ENCODE measurements at regions not wholly inside any gene's neighbourhood (a gene's known extent, or its start where the extent isn't known, plus 50 kb on each side); places are given as distances from the start of the nearest gene placed in this dataset.

DNA sequence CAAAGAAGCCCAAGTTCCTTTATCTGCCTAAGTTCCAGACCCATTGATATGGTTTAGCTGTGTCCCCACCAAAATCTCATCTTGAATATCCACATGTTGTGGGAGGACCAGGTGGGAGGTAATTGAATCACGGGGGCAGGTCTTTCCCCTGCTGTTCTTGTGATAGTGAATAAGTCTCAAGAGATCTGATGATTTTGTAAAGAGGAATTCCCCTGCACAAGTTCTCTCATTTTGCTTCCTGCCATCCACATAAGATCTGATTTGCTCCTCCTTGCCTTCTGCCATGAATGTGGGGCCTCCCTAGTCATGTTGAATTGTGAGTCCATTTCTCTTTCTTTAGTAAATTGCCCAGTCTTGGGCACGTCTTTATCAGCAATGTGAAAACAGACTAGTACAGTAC is 860.2 kb downstream of the FSTL5 start:
- DNase-seq (ENCODE audit: low spot score): no peak
- Histone ChIP-seq H3K27ac (no peak overlapping the region), H3K4me1 (replicated peaks) (no peaks in the 10 kb centered on the region), H3K9me3 (no peaks in the 10 kb centered on the region), H3K36me3 (no peaks in the 10 kb centered on the region), H3K4me3 (no peak overlapping the region), H3K27me3 (replicated peaks; ENCODE audit: insufficient read depth) (no peaks in the 10 kb centered on the region)
- TF ChIP-seq POLR2AphosphoS5 (IDR thresholded peaks at IDR 0.05) (no peak), POLR2A (IDR thresholded peaks at IDR 0.05) (no peak)
- TF ChIP-seq, protein P1, sequence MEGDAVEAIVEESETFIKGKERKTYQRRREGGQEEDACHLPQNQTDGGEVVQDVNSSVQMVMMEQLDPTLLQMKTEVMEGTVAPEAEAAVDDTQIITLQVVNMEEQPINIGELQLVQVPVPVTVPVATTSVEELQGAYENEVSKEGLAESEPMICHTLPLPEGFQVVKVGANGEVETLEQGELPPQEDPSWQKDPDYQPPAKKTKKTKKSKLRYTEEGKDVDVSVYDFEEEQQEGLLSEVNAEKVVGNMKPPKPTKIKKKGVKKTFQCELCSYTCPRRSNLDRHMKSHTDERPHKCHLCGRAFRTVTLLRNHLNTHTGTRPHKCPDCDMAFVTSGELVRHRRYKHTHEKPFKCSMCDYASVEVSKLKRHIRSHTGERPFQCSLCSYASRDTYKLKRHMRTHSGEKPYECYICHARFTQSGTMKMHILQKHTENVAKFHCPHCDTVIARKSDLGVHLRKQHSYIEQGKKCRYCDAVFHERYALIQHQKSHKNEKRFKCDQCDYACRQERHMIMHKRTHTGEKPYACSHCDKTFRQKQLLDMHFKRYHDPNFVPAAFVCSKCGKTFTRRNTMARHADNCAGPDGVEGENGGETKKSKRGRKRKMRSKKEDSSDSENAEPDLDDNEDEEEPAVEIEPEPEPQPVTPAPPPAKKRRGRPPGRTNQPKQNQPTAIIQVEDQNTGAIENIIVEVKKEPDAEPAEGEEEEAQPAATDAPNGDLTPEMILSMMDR (IDR thresholded peaks at IDR 0.05): no peak
- intact Hi-C loops (cut with DNase I): no loop called here
- WGBS: 75% methylated on average over 2 of the region's 2 CpGs

DNA sequence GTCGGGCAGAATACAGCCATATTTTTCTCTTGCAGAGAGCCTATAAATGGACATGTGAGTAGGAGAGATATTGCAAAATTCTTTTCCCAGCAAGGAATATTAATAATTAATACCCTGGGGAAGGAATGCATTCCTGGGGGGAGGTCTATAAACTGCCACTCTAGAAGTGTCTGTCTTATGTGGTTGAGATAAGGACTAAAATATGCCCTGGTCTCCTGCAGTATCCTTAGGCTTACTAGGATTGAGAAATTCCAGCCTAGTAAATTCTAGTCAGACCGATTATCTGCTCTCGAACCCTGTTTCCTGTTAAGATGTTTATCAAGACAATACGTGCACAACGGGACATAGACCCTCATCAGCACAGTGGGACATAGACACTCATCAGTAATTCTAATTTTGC is 872.6 kb downstream of the FSTL5 start:
- no peaks in the 10 kb centered on the region for H3K4me1 ChIP-seq (replicated peaks)
- no peak overlapping the region for H3K4me3 ChIP-seq
- H3K27me3 ChIP-seq (replicated peaks; ENCODE audit: insufficient read depth): no peaks in the 10 kb centered on the region
- no peaks in the 10 kb centered on the region for H3K9me3 ChIP-seq
- H3K27ac ChIP-seq: no peak overlapping the region
- no peak for DNase-seq (ENCODE audit: low spot score)
- TF ChIP-seq, protein P1 (IDR thresholded peaks at IDR 0.05): no peak
- no peak for TF ChIP-seq POLR2AphosphoS5 (IDR thresholded peaks at IDR 0.05)
- TF ChIP-seq POLR2A (IDR thresholded peaks at IDR 0.05): no peak
- WGBS: 51% methylated on average over 5 of the region's 5 CpGs
- H3K36me3 ChIP-seq: no peaks in the 10 kb centered on the region
- intact Hi-C loops (cut with DNase I): no loop called here

- TF ChIP-seq, protein P1 (IDR thresholded peaks at IDR 0.05): no peak
- TF ChIP-seq POLR2A (IDR thresholded peaks at IDR 0.05) (no peak), POLR2AphosphoS5 (IDR thresholded peaks at IDR 0.05) (no peak)
- 76% methylated on average over 6 of the region's 6 CpGs for WGBS
- Histone ChIP-seq H3K4me1 (replicated peaks) (no peaks in the 10 kb centered on the region), H3K36me3 (no peaks in the 10 kb centered on the region), H3K27me3 (replicated peaks; ENCODE audit: insufficient read depth) (no peaks in the 10 kb centered on the region), H3K27ac (no peak overlapping the region), H3K4me3 (no peak overlapping the region), H3K9me3 (no peaks in the 10 kb centered on the region)
- intact Hi-C loops (cut with DNase I): no loop called here
- DNase-seq (ENCODE audit: low spot score): no peak
Measured at GRCh38 chr4:161287678-161288352, 876.0 kb downstream of the FSTL5 start.

DNA sequence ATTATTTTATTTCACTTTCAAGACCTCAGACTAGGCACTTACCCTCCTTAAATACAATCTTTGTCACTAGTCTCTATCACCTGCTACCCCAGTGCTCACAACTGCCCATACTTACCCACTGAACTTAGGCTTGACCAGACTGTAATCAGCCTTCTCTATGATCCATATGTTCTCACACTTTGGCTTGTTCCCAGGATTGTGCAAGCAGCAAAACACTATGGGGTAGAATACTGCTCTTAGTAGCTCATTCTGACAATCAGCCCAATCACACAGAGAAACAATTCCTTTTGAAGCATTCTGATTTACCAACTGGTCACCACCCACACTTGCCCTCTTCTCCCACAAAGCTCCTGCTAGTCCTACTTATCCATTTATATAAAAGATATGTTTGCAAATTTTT is 878.3 kb downstream of the FSTL5 start:
- Histone ChIP-seq H3K9me3 (no peaks in the 10 kb centered on the region), H3K27me3 (replicated peaks; ENCODE audit: insufficient read depth) (no peaks in the 10 kb centered on the region), H3K27ac (no peak overlapping the region), H3K36me3 (no peaks in the 10 kb centered on the region), H3K4me1 (replicated peaks) (no peaks in the 10 kb centered on the region), H3K4me3 (no peak overlapping the region)
- no peak for DNase-seq (ENCODE audit: low spot score)
- intact Hi-C loops (cut with DNase I): no loop called here
- TF ChIP-seq, protein P1 (IDR thresholded peaks at IDR 0.05): no peak
- TF ChIP-seq POLR2AphosphoS5 (IDR thresholded peaks at IDR 0.05) (no peak), POLR2A (IDR thresholded peaks at IDR 0.05) (no peak)

DNA sequence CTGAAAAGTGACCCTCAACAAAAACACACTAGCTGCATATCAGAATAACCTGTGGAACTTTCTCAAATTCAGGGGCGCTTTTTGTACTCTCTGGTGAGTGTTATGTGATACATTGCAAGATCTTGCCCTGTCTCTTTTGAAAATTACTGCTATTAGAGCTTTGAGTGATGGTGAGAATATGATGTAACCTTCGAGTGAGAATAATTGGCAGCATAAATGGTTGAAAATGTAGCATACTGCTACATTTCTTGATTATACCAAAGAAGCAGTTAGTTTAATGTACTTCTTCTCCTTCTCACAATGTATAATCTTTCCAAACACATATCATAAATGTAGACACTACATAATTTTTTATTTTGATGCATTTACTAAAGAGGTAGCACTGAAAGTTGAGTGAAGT is 882.9 kb downstream of the FSTL5 start:
- H3K4me1 ChIP-seq (replicated peaks): no peaks in the 10 kb centered on the region
- H3K27me3 ChIP-seq (replicated peaks; ENCODE audit: insufficient read depth): no peaks in the 10 kb centered on the region
- TF ChIP-seq, protein P1 (IDR thresholded peaks at IDR 0.05): no peak
- TF ChIP-seq POLR2AphosphoS5 (IDR thresholded peaks at IDR 0.05) (no peak), POLR2A (IDR thresholded peaks at IDR 0.05) (no peak)
- no peaks in the 10 kb centered on the region for H3K36me3 ChIP-seq
- no peaks in the 10 kb centered on the region for H3K9me3 ChIP-seq
- H3K27ac ChIP-seq: no peak overlapping the region
- H3K4me3 ChIP-seq: no peak overlapping the region
- DNase-seq (ENCODE audit: low spot score): no peak
- 81% methylated on average over 2 of the region's 2 CpGs for WGBS
- intact Hi-C loops (cut with DNase I): no loop called here
